ENCODE measurements at regions not wholly inside any gene's neighbourhood (a gene's known extent, or its start where the extent isn't known, plus 50 kb on each side); places are given as distances from the start of the nearest gene placed in this dataset.
"Not testable (repeated sequence)": the region's sequence is repeated elsewhere in the genome, so short reads cannot be mapped to it uniquely, and the experiment has no call there.

GRCh38 chr16:52676959-52677358 is 130.0 kb upstream of the TOX3 start:
- ChIA-PET CTCF (no interaction called here), POLR2A (ENCODE audit: unreplicated experiment) (no interaction called here)
- DNase-seq, result no peak
- Histone ChIP-seq H2AFZ (no peak overlapping the region), H3K9me3 (ENCODE audit: insufficient read depth, low read depth) (no peaks in the 10 kb centered on the region), H3K4me1 (replicated peaks; ENCODE audit: insufficient read depth) (no peaks in the 10 kb centered on the region), H3K4me2 (no peak overlapping the region), H3K4me3 (no peak overlapping the region), H3K36me3 (ENCODE audit: low read depth) (no peaks in the 10 kb centered on the region), H3K27ac (no peak overlapping the region), H3F3A (ENCODE audit: insufficient read depth, low read depth) (no peaks in the 10 kb centered on the region), H4K20me1 (ENCODE audit: insufficient read depth) (no peaks in the 10 kb centered on the region), H3K79me2 (ENCODE audit: low read depth) (no peaks in the 10 kb centered on the region), H3K9me2 (ENCODE audit: insufficient read depth) (no peaks in the 10 kb centered on the region), H3K27me3 (ENCODE audit: insufficient read depth, low read depth) (no peaks in the 10 kb centered on the region)
- no TSS peak for BruUV-seq (replicated peaks)
- intact Hi-C loops (cut with micrococcal nuclease; ENCODE audit: unreplicated experiment), result no loop called here
- no peak for TF ChIP-seq EZH2 (IDR thresholded peaks at IDR 0.05; ENCODE audit: low read depth)
- TF ChIP-seq, protein P1, sequence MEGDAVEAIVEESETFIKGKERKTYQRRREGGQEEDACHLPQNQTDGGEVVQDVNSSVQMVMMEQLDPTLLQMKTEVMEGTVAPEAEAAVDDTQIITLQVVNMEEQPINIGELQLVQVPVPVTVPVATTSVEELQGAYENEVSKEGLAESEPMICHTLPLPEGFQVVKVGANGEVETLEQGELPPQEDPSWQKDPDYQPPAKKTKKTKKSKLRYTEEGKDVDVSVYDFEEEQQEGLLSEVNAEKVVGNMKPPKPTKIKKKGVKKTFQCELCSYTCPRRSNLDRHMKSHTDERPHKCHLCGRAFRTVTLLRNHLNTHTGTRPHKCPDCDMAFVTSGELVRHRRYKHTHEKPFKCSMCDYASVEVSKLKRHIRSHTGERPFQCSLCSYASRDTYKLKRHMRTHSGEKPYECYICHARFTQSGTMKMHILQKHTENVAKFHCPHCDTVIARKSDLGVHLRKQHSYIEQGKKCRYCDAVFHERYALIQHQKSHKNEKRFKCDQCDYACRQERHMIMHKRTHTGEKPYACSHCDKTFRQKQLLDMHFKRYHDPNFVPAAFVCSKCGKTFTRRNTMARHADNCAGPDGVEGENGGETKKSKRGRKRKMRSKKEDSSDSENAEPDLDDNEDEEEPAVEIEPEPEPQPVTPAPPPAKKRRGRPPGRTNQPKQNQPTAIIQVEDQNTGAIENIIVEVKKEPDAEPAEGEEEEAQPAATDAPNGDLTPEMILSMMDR (conservative IDR thresholded peaks at IDR 0.05), result no peak

DNA sequence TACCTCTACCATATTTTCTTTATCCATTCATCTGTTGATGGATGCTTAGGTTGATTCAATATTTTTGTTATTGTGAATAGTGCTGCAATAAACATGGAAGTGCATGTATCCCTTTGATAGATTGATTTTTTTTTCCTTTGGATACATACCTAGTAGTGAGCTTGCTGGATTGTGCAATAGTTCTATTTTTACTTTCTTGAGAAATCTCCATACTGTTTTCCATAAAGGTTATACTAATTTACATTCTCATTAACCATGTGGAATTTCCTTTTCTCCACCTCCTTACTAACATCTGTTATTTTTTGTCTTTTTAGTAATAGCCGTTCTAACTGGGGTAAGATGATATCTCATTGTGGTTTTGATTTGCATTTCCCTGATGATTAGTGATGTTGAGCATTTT is 124.6 kb upstream of the TOX3 start:
- H3K4me2 ChIP-seq, result no peak overlapping the region
- H3K79me2 ChIP-seq (ENCODE audit: low read depth), result no peaks in the 10 kb centered on the region
- BruUV-seq (replicated peaks), result no TSS peak
- TF ChIP-seq, protein P1 (conservative IDR thresholded peaks at IDR 0.05), result no peak
- no peak for TF ChIP-seq EZH2 (IDR thresholded peaks at IDR 0.05; ENCODE audit: low read depth)
- H4K20me1 ChIP-seq (ENCODE audit: insufficient read depth), result no peaks in the 10 kb centered on the region
- H2AFZ ChIP-seq, result no peak overlapping the region
- CTCF ChIA-PET, result no interaction called here
- H3K4me3 ChIP-seq, result no peak overlapping the region
- H3K27me3 ChIP-seq (ENCODE audit: insufficient read depth, low read depth), result no peaks in the 10 kb centered on the region
- H3K36me3 ChIP-seq (ENCODE audit: low read depth), result no peaks in the 10 kb centered on the region
- H3K4me1 ChIP-seq (replicated peaks; ENCODE audit: insufficient read depth), result no peaks in the 10 kb centered on the region
- intact Hi-C loops (cut with micrococcal nuclease; ENCODE audit: unreplicated experiment), result no loop called here
- DNase-seq, result no peak
- H3K9me3 ChIP-seq (ENCODE audit: insufficient read depth, low read depth), result no peaks in the 10 kb centered on the region
- H3K9me2 ChIP-seq (ENCODE audit: insufficient read depth), result no peaks in the 10 kb centered on the region
- no peak overlapping the region for H3K27ac ChIP-seq
- POLR2A ChIA-PET (ENCODE audit: unreplicated experiment), result no interaction called here
- no peaks in the 10 kb centered on the region for H3F3A ChIP-seq (ENCODE audit: insufficient read depth, low read depth)

- Histone ChIP-seq H3K9me2 (ENCODE audit: insufficient read depth) (no peaks in the 10 kb centered on the region), H3K36me3 (ENCODE audit: low read depth) (no peaks in the 10 kb centered on the region), H3K79me2 (ENCODE audit: low read depth) (no peaks in the 10 kb centered on the region), H3K27me3 (ENCODE audit: insufficient read depth, low read depth) (no peaks in the 10 kb centered on the region), H3F3A (ENCODE audit: insufficient read depth, low read depth) (no peaks in the 10 kb centered on the region), H4K20me1 (ENCODE audit: insufficient read depth) (no peaks in the 10 kb centered on the region), H3K9me3 (ENCODE audit: insufficient read depth, low read depth) (no peaks in the 10 kb centered on the region), H3K27ac (no peak overlapping the region), H3K4me3 (no peak overlapping the region), H3K4me1 (replicated peaks; ENCODE audit: insufficient read depth) (no peaks in the 10 kb centered on the region), H3K4me2 (no peak overlapping the region), H2AFZ (no peak overlapping the region)
- ChIA-PET POLR2A (ENCODE audit: unreplicated experiment) (no interaction called here), CTCF (no interaction called here)
- intact Hi-C loops (cut with micrococcal nuclease; ENCODE audit: unreplicated experiment), result no loop called here
- no peak for DNase-seq
- TF ChIP-seq, protein P1 (conservative IDR thresholded peaks at IDR 0.05), result no peak
- TF ChIP-seq EZH2 (IDR thresholded peaks at IDR 0.05; ENCODE audit: low read depth), result no peak
- no TSS peak for BruUV-seq (replicated peaks)
Measured at GRCh38 chr16:52657924-52658323, 111.0 kb upstream of the TOX3 start.

- POLR2A ChIA-PET (ENCODE audit: unreplicated experiment); intact Hi-C loops (cut with micrococcal nuclease; ENCODE audit: unreplicated experiment); H2AFZ ChIP-seq; H3K79me2 ChIP-seq (ENCODE audit: low read depth); H3K27ac ChIP-seq; BruUV-seq (replicated peaks); H3K4me2 ChIP-seq; H3K36me3 ChIP-seq (ENCODE audit: low read depth); H3K27me3 ChIP-seq (ENCODE audit: insufficient read depth, low read depth); CTCF ChIA-PET; H3K4me3 ChIP-seq; DNase-seq; H3K9me2 ChIP-seq (ENCODE audit: insufficient read depth); H4K20me1 ChIP-seq (ENCODE audit: insufficient read depth); H3K9me3 ChIP-seq (ENCODE audit: insufficient read depth, low read depth); H3F3A ChIP-seq (ENCODE audit: insufficient read depth, low read depth); H3K4me1 ChIP-seq (replicated peaks; ENCODE audit: insufficient read depth): not testable (repeated sequence)
Measured at GRCh38 chr16:52655916-52656315, 109.0 kb upstream of the TOX3 start.

DNA sequence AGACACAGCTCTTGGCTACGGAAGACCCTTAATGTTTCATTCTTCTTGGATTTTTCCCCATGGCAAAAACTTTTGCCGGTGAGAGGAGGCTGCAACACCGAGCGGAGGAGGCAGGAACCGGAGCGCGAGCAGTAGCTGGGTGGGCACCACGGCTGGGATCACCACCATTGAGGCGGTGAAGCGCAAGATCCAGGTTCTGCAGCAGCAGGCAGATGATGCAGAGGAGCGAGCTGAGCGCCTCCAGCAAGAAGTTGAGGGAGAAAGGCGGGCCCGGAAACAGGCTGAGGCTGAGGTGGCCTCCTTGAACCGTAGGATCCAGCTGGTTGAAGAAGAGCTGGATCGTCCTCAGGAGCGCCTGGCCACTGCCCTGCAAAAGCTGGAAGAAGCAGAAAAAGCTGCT is 108.2 kb upstream of the TOX3 start:
- DNase-seq; H4K20me1 ChIP-seq (ENCODE audit: insufficient read depth); H3K79me2 ChIP-seq (ENCODE audit: low read depth); H3K9me2 ChIP-seq (ENCODE audit: insufficient read depth); CTCF ChIA-PET; H3K27me3 ChIP-seq (ENCODE audit: insufficient read depth, low read depth); H3K4me2 ChIP-seq; H3F3A ChIP-seq (ENCODE audit: insufficient read depth, low read depth); H3K4me3 ChIP-seq; H3K27ac ChIP-seq; BruUV-seq (replicated peaks); POLR2A ChIA-PET (ENCODE audit: unreplicated experiment); H3K9me3 ChIP-seq (ENCODE audit: insufficient read depth, low read depth); H3K36me3 ChIP-seq (ENCODE audit: low read depth); intact Hi-C loops (cut with micrococcal nuclease; ENCODE audit: unreplicated experiment); H3K4me1 ChIP-seq (replicated peaks; ENCODE audit: insufficient read depth); H2AFZ ChIP-seq: not testable (repeated sequence)

Data from PC-9 (cell line).